ENCODE measurements at regions not wholly inside any gene's neighbourhood (a gene's known extent, or its start where the extent isn't known, plus 50 kb on each side); places are given as distances from the start of the nearest gene placed in this dataset.
A peak's percentile ranks its signal among the peaks of the same experiment; 100 is the strongest.

GRCh38 chr20:22916021-22916842 is 118.9 kb upstream of the SSTR4 start:
- no peak for DNase-seq (ENCODE audit: low read depth, low spot score)

- peak; percentile 15 for DNase-seq (ENCODE audit: low read depth, low spot score)
Measured at GRCh38 chr20:22918286-22918983, 116.7 kb upstream of the SSTR4 start.

GRCh38 chr20:22920898-22921297 is 114.2 kb upstream of the SSTR4 start:
- no peak for DNase-seq (ENCODE audit: low read depth, low spot score)

GRCh38 chr20:22921595-22922421 is 113.3 kb upstream of the SSTR4 start:
- no peak for DNase-seq (ENCODE audit: low read depth, low spot score)

- DNase-seq (ENCODE audit: low read depth, low spot score), result no peak
Measured at GRCh38 chr20:22922987-22923386, 112.1 kb upstream of the SSTR4 start.

GRCh38 chr20:22924046-22924737 is 110.9 kb upstream of the SSTR4 start:
- no peak for DNase-seq (ENCODE audit: low read depth, low spot score)

- DNase-seq (ENCODE audit: low read depth, low spot score), result no peak
Measured at GRCh38 chr20:22924949-22925612, 110.0 kb upstream of the SSTR4 start.

- no peak for DNase-seq (ENCODE audit: low read depth, low spot score)
Measured at GRCh38 chr20:22925613-22925983, 109.5 kb upstream of the SSTR4 start.

GRCh38 chr20:22927537-22927936 is 107.6 kb upstream of the SSTR4 start:
- DNase-seq (ENCODE audit: low read depth, low spot score), result no peak

- no peak for DNase-seq (ENCODE audit: low read depth, low spot score)
Measured at GRCh38 chr20:22928679-22929078, 106.4 kb upstream of the SSTR4 start.

- DNase-seq (ENCODE audit: low read depth, low spot score), result no peak
Measured at GRCh38 chr20:22929661-22930060, 105.5 kb upstream of the SSTR4 start.

- no peak for DNase-seq (ENCODE audit: low read depth, low spot score)
Measured at GRCh38 chr20:22931653-22932608, 103.2 kb upstream of the SSTR4 start.

GRCh38 chr20:22939181-22939580 is 95.9 kb upstream of the SSTR4 start:
- no peak for DNase-seq (ENCODE audit: low read depth, low spot score)

GRCh38 chr20:22940350-22940749 is 94.8 kb upstream of the SSTR4 start:
- DNase-seq (ENCODE audit: low read depth, low spot score), result no peak

GRCh38 chr20:22941550-22941949 is 93.6 kb upstream of the SSTR4 start:
- no peak for DNase-seq (ENCODE audit: low read depth, low spot score)

- DNase-seq (ENCODE audit: low read depth, low spot score), result no peak
Measured at GRCh38 chr20:22942742-22943141, 92.4 kb upstream of the SSTR4 start.

- no peak for DNase-seq (ENCODE audit: low read depth, low spot score)
Measured at GRCh38 chr20:22944062-22944461, 91.0 kb upstream of the SSTR4 start.

- no peak for DNase-seq (ENCODE audit: low read depth, low spot score)
Measured at GRCh38 chr20:22944936-22945335, 90.2 kb upstream of the SSTR4 start.

- DNase-seq (ENCODE audit: low read depth, low spot score), result no peak
Measured at GRCh38 chr20:22946596-22946995, 88.5 kb upstream of the SSTR4 start.

Data from brain pericyte (primary cell).